SU-DHL-6 (cell line): ENCODE measurements at regions not wholly inside any gene's neighbourhood (a gene's known extent, or its start where the extent isn't known, plus 50 kb on each side); places are given as distances from the start of the nearest gene placed in this dataset.

Experiments used
- H2AFZ ChIP-seq: fragments of 200-600 bp; sonication (generic); 2 replicates; pipeline ENCODE4 v1.6.1; 2014; ENCODE audit warnings: low read depth, mild to moderate bottlenecking, moderate library complexity, mixed read lengths, antibody characterized with exemption, low read length; ENCODE audit not compliant: severe bottlenecking
- H3F3A ChIP-seq: fragments of 200-600 bp; shearing (Covaris generic); 2 replicates; pipeline ENCODE4 v1.6.0; 2016; ENCODE audit warnings: antibody characterized with exemption, mild to moderate bottlenecking; ENCODE audit not compliant: insufficient read depth
- H3K27ac ChIP-seq: fragments of 200-600 bp; sonication (generic); 2 replicates; pipeline ENCODE4 v1.5.1; 2016; ENCODE audit warnings: low read depth, mild to moderate bottlenecking, low read length, moderate library complexity, mixed read lengths
- H3K27me3 ChIP-seq: fragments of 200-600 bp; sonication (generic), shearing (Covaris generic); 2 replicates; pipeline ENCODE4 v1.6.0; 2014; ENCODE audit warnings: mild to moderate bottlenecking, low read length
- H3K36me3 ChIP-seq: fragments of 200-600 bp; sonication (generic); 2 replicates; pipeline ENCODE4 v1.6.1; 2014; ENCODE audit warnings: mild to moderate bottlenecking, low read length, mixed read lengths
- H3K4me2 ChIP-seq: fragments of 300-600, 200-600 bp; shearing (Covaris generic), sonication (generic); 2 replicates; pipeline ENCODE4 v1.6.0; 2014; ENCODE audit warnings: low read length, low read depth, mild to moderate bottlenecking; ENCODE audit not compliant: poor library complexity, severe bottlenecking
- H3K4me3 ChIP-seq: fragments of 200-600 bp; sonication (generic); 2 replicates; pipeline ENCODE4 v1.5.1; 2014; ENCODE audit warnings: antibody characterized with exemption, low read length, mild to moderate bottlenecking, mixed read lengths; ENCODE audit not compliant: insufficient read depth, poor library complexity, severe bottlenecking
- H3K79me2 ChIP-seq: fragments of 200-600 bp; sonication (generic); 2 replicates; pipeline ENCODE4 v1.6.1; 2014; ENCODE audit warnings: mild to moderate bottlenecking, low read length, moderate library complexity; ENCODE audit not compliant: insufficient read depth
- H3K9ac ChIP-seq: fragments of 200-600 bp; sonication (generic); 2 replicates; pipeline ENCODE4 v1.7.0; 2014; ENCODE audit warnings: mild to moderate bottlenecking, low read length
- H3K9me2 ChIP-seq: fragments of 200-600 bp; sonication (generic); replicated peaks from 2 replicates; pipeline ENCODE4 v1.6.1; 2014; ENCODE audit warnings: low read length; ENCODE audit not compliant: insufficient read depth
- H3K9me3 ChIP-seq: fragments of 200-600 bp; sonication (generic); 2 replicates; pipeline ENCODE4 v1.6.1; 2014; ENCODE audit warnings: low read length, mixed read lengths; ENCODE audit not compliant: insufficient read depth
- H4K20me1 ChIP-seq: fragments of 200-600 bp; sonication (generic); 2 replicates; pipeline ENCODE4 v1.6.1; 2014; ENCODE audit warnings: low read depth, mild to moderate bottlenecking, antibody characterized with exemption, low read length, moderate library complexity, mixed read lengths
- CTCF ChIP-seq: fragments of 200-600 bp; sonication (generic); IDR thresholded peaks from one replicate; pipeline ENCODE4 v1.5.1; 2017; ENCODE audit warnings: antibody characterized with exemption, mild to moderate bottlenecking, low read length, moderate library complexity; ENCODE audit not compliant: insufficient read depth, poor library complexity, severe bottlenecking
- EZH2phosphoT487 ChIP-seq: fragments of 200-600 bp; sonication (generic), shearing (Covaris generic); conservative IDR thresholded peaks from 2 replicates; pipeline ENCODE4 v1.6.1; 2018; ENCODE audit warnings: mild to moderate bottlenecking, antibody characterized with exemption, low read length, moderate library complexity, mixed read lengths

- peaks cover 6% of the 10 kb centered on the region; the same call in 1 of the 2 replicates for H3F3A ChIP-seq
- no peak overlapping the region for H3K9ac ChIP-seq
- no peak overlapping the region for H3K4me2 ChIP-seq
- no peak overlapping the region for H3K4me3 ChIP-seq
- H3K36me3 ChIP-seq, result no peaks in the 10 kb centered on the region
- no peaks in the 10 kb centered on the region for H3K27me3 ChIP-seq
- no peaks in the 10 kb centered on the region for H4K20me1 ChIP-seq
- no peaks in the 10 kb centered on the region for H3K9me3 ChIP-seq
- H2AFZ ChIP-seq, result no peak overlapping the region
- no peak overlapping the region for H3K27ac ChIP-seq
- TF ChIP-seq CTCF (no peak), EZH2phosphoT487 (no peak)
- no peaks in the 10 kb centered on the region for H3K9me2 ChIP-seq
- H3K79me2 ChIP-seq, result no peaks in the 10 kb centered on the region
These were observed 176.9 kb downstream of the PALM2AKAP2 start for GRCh38 chr9:109956717-109957440.

- Histone ChIP-seq H3K9me3 (no peaks in the 10 kb centered on the region), H3K36me3 (no peaks in the 10 kb centered on the region), H3K79me2 (no peaks in the 10 kb centered on the region), H2AFZ (no peak overlapping the region), H3K27ac (no peak overlapping the region), H3K9me2 (no peaks in the 10 kb centered on the region), H3K4me2 (no peak overlapping the region), H3F3A (no peaks in the 10 kb centered on the region; the same call in 1 of the 2 replicates), H3K9ac (no peak overlapping the region), H3K4me3 (no peak overlapping the region), H4K20me1 (no peaks in the 10 kb centered on the region), H3K27me3 (no peaks in the 10 kb centered on the region)
- TF ChIP-seq CTCF (no peak), EZH2phosphoT487 (no peak)
These were observed 179.7 kb downstream of the PALM2AKAP2 start for GRCh38 chr9:109959679-109960078.

GRCh38 chr9:109961626-109962025 is 181.6 kb downstream of the PALM2AKAP2 start:
- Histone ChIP-seq H3K9me2 (no peaks in the 10 kb centered on the region), H3K27ac (no peak overlapping the region), H3K4me3 (no peak overlapping the region), H3K36me3 (no peaks in the 10 kb centered on the region), H3K4me2 (no peak overlapping the region), H3K9ac (no peak overlapping the region), H3K9me3 (no peaks in the 10 kb centered on the region), H3K27me3 (no peaks in the 10 kb centered on the region), H4K20me1 (no peaks in the 10 kb centered on the region), H3F3A (peaks cover 15% of the 10 kb centered on the region), H3K79me2 (no peaks in the 10 kb centered on the region), H2AFZ (no peak overlapping the region)
- no peak for TF ChIP-seq EZH2phosphoT487
- no peak for TF ChIP-seq CTCF
